B cell (primary cell): ENCODE measurements at regions not wholly inside any gene's neighbourhood (a gene's known extent, or its start where the extent isn't known, plus 50 kb on each side); places are given as distances from the start of the nearest gene placed in this dataset.

Experiments used
- ATAC-seq: fragments of 200-7000 bp; cut with Tn5 transposase; one replicate; pipeline ENCODE4 v1.10.0; 2021; ENCODE audit warnings: low read depth, mild to moderate bottlenecking, moderate number of reproducible peaks, moderate library complexity
- CTCF ChIA-PET: fragments of 350-600 bp; sonication (Branson Sonifier 250); formaldehyde crosslinking; loops from one replicate; lab custom pipeline; 2021; ENCODE audit warnings: antibody characterized with exemption, inconsistent platforms; lab: Charles Lee
- POLR2A ChIA-PET: fragments of 350-600 bp; sonication (Branson Sonifier 250); formaldehyde crosslinking; loops from one replicate; lab custom pipeline; 2021; ENCODE audit warnings: antibody characterized with exemption; lab: Charles Lee
- DNase-seq: peaks from one replicate; pipeline ENCODE4 v3.0.0; 2013
- H2AFZ ChIP-seq: 2 replicates; pipeline ENCODE4 v1.6.1; 2012; ENCODE audit warnings: mild to moderate bottlenecking, low read depth, low read length; ENCODE audit not compliant: insufficient read depth, poor library complexity, severe bottlenecking
- H3K27ac ChIP-seq, 2 donors: 1 replicate in 1 of 2; 2 replicates in 1 of 2; pipeline ENCODE4 v1.5.1; 2012 to 2013; ENCODE audit warnings: low read length in 2 of 2, mild to moderate bottlenecking in 2 of 2, moderate library complexity in 1 of 2
- H3K27me3 ChIP-seq, 4 experiments: fragments of 200-600 bp in 1 of 4; sonication (generic) in 1 of 4; replicated peaks in 1 of 4; 1 replicate in 2 of 4; 2 replicates in 2 of 4; pipeline versions ENCODE4 v1.6.1 to v1.7.0; 2013 to 2016; ENCODE audit warnings: low read length in 3 of 4, mild to moderate bottlenecking in 2 of 4, mixed read lengths in 1 of 4, moderate library complexity in 1 of 4; ENCODE audit not compliant: insufficient read depth in 4 of 4, control insufficient read depth in 3 of 4; ENCODE audit errors: control extremely low read depth in 1 of 4
- H3K36me3 ChIP-seq, 2 experiments: replicated peaks in 1 of 2; 1 replicate in 1 of 2; 2 replicates in 1 of 2; pipeline versions ENCODE4 v1.6.1 to v1.7.1; 2013; ENCODE audit warnings: low read length in 1 of 2; ENCODE audit not compliant: insufficient read depth in 2 of 2, control insufficient read depth in 1 of 2; ENCODE audit errors: control extremely low read depth in 1 of 2, extremely low read depth in 1 of 2
- H3K4me1 ChIP-seq, 2 donors: fragments of 200-600 bp in 1 of 2; sonication (generic) in 1 of 2; 1 replicate in 1 of 2; 2 replicates in 1 of 2; pipeline versions ENCODE4 v1.5.1 to v1.6.1; 2013 to 2017; ENCODE audit warnings: low read length in 2 of 2; ENCODE audit not compliant: control insufficient read depth in 2 of 2, insufficient read depth in 2 of 2
- H3K4me2 ChIP-seq: replicated peaks from 2 replicates; pipeline ENCODE3; 2012; ENCODE audit warnings: mild to moderate bottlenecking, low read depth, low read length; ENCODE audit not compliant: poor library complexity, severe bottlenecking
- H3K4me3 ChIP-seq, 5 experiments: fragments of 200-600 bp in 1 of 5; sonication (generic) in 1 of 5; 1 replicate in 3 of 5; 2 replicates in 2 of 5; pipeline versions ENCODE4 v1.5.1 to v1.7.0; 2011 to 2016; ENCODE audit warnings: low read length in 4 of 5, mild to moderate bottlenecking in 4 of 5, low read depth in 2 of 5, control low read depth in 1 of 5, moderate library complexity in 1 of 5; ENCODE audit not compliant: insufficient read depth in 1 of 5; ENCODE audit errors: control extremely low read depth in 1 of 5, extremely low read depth in 1 of 5
- H3K79me2 ChIP-seq: fragments of 200-600 bp; sonication (generic); one replicate; pipeline ENCODE4 v1.6.0; 2016; ENCODE audit warnings: low read length; ENCODE audit not compliant: control insufficient read depth, insufficient read depth
- H3K9ac ChIP-seq: fragments of 200-600 bp; sonication (generic); 2 replicates; pipeline ENCODE4 v1.6.1; 2017; ENCODE audit warnings: mild to moderate bottlenecking, low read length, moderate library complexity
- H3K9me3 ChIP-seq, 3 donors: one replicate each; pipeline versions ENCODE4 v1.6.1 to v1.7.1; 2013; ENCODE audit warnings: low read length in 2 of 3; ENCODE audit not compliant: control insufficient read depth in 2 of 3, insufficient read depth in 1 of 3; ENCODE audit errors: control extremely low read depth in 1 of 3
- H4K20me1 ChIP-seq: 2 replicates; pipeline ENCODE4 v1.6.0; 2012; ENCODE audit warnings: mild to moderate bottlenecking, low read length; ENCODE audit not compliant: insufficient read depth, control insufficient read depth, poor library complexity, severe bottlenecking
- H3K27ac Mint-ChIP-seq: one replicate; pipeline ENCODE4 v1.8.0; 2021; ENCODE audit warnings: mixed read lengths
- H3K27me3 Mint-ChIP-seq: one replicate; pipeline ENCODE4 v1.8.0; 2021; ENCODE audit warnings: mixed read lengths
- H3K4me1 Mint-ChIP-seq: one replicate; pipeline ENCODE4 v1.8.0; 2021; ENCODE audit warnings: mixed read lengths
- H3K4me3 Mint-ChIP-seq: one replicate; pipeline ENCODE4 v1.8.0; 2021; ENCODE audit warnings: mixed read lengths
- H3K9me3 Mint-ChIP-seq: one replicate; pipeline ENCODE4 v1.8.0; 2022; ENCODE audit warnings: mixed read lengths; ENCODE audit not compliant: insufficient read depth
- EZH2 ChIP-seq: IDR thresholded peaks from 2 replicates; pipeline ENCODE4 v1.6.1; 2012; ENCODE audit warnings: borderline replicate concordance, low read depth, mild to moderate bottlenecking, moderate library complexity, low read length; ENCODE audit not compliant: insufficient read depth, poor library complexity, severe bottlenecking
- WGBS: methylation state at CpG from one replicate; pipeline ENCODE4 v1.1.5; 2013; ENCODE audit warnings: missing lambda C conversion rate; ENCODE audit not compliant: insufficient coverage; 5-methylcytosine and 5-hydroxymethylcytosine counted together
- intact Hi-C: fragments of 100-400 bp; cut with micrococcal nuclease; formaldehyde crosslinking; loops from one replicate; pipeline ENCODE4 v1.10.0; 2022
- TF ChIP-seq, protein P1 (sequence below): fragments of 200-600 bp; IDR thresholded peaks from one replicate; pipeline ENCODE4 v1.8.0; 2022; ENCODE audit warnings: antibody characterized with exemption, mild to moderate bottlenecking

- DNase-seq (no peak), ATAC-seq (no peak)
- TF ChIP-seq, protein P1, sequence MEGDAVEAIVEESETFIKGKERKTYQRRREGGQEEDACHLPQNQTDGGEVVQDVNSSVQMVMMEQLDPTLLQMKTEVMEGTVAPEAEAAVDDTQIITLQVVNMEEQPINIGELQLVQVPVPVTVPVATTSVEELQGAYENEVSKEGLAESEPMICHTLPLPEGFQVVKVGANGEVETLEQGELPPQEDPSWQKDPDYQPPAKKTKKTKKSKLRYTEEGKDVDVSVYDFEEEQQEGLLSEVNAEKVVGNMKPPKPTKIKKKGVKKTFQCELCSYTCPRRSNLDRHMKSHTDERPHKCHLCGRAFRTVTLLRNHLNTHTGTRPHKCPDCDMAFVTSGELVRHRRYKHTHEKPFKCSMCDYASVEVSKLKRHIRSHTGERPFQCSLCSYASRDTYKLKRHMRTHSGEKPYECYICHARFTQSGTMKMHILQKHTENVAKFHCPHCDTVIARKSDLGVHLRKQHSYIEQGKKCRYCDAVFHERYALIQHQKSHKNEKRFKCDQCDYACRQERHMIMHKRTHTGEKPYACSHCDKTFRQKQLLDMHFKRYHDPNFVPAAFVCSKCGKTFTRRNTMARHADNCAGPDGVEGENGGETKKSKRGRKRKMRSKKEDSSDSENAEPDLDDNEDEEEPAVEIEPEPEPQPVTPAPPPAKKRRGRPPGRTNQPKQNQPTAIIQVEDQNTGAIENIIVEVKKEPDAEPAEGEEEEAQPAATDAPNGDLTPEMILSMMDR, result no peak
- POLR2A ChIA-PET, result no interaction called here
- H3K9ac ChIP-seq, result no peak overlapping the region
- no peaks in the 10 kb centered on the region for H3K9me3 ChIP-seq
- no peak overlapping the region for H3K4me3 Mint-ChIP-seq
- no peak overlapping the region for H2AFZ ChIP-seq
- H3K27ac ChIP-seq, result no peak overlapping the region
- no peak overlapping the region for H3K4me3 ChIP-seq
- no peak overlapping the region for H3K4me2 ChIP-seq
- no peaks in the 10 kb centered on the region for H3K27me3 Mint-ChIP-seq
- H3K36me3 ChIP-seq, result no peaks in the 10 kb centered on the region
- H3K4me1 Mint-ChIP-seq, result no peaks in the 10 kb centered on the region
- no peaks in the 10 kb centered on the region for H3K27me3 ChIP-seq
- CTCF ChIA-PET, result no interaction called here
- H3K79me2 ChIP-seq, result no peaks in the 10 kb centered on the region
- H4K20me1 ChIP-seq, result no peaks in the 10 kb centered on the region
- WGBS, result no CpG with 5 or more reads among the region's 1 CpG
- intact Hi-C loops, result loop anchor here (1.0 kb wide), 1 partner anchor 25 kb away; no protein-coding TSS in a partner anchor
- H3K27ac Mint-ChIP-seq, result no peak overlapping the region
- H3K4me1 ChIP-seq, result no peaks in the 10 kb centered on the region
- H3K9me3 Mint-ChIP-seq, result no peaks in the 10 kb centered on the region
These were observed 1596.3 kb downstream of the PCDH9 start for GRCh38 chr13:65633806-65634205.

- Mint-ChIP-seq H3K27ac (no peak overlapping the region), H3K27me3 (no peaks in the 10 kb centered on the region), H3K9me3 (no peaks in the 10 kb centered on the region), H3K4me3 (no peak overlapping the region), H3K4me1 (no peaks in the 10 kb centered on the region)
- Histone ChIP-seq H2AFZ (no peak overlapping the region), H3K9me3 (no peaks in the 10 kb centered on the region), H3K79me2 (no peaks in the 10 kb centered on the region), H3K27me3 (no peaks in the 10 kb centered on the region), H3K27ac (no peak overlapping the region), H3K4me2 (no peak overlapping the region), H3K4me3 (no peak overlapping the region), H4K20me1 (no peaks in the 10 kb centered on the region), H3K9ac (no peak overlapping the region), H3K4me1 (no peaks in the 10 kb centered on the region), H3K36me3 (no peaks in the 10 kb centered on the region)
- DNase-seq (no peak), ATAC-seq (no peak)
- ChIA-PET POLR2A (no interaction called here), CTCF (no interaction called here)
- no peak for TF ChIP-seq EZH2
- TF ChIP-seq, protein P1, result no peak
- WGBS, result no CpG with 5 or more reads among the region's 2 CpGs
- intact Hi-C loops, result no loop called here
These were observed 1599.1 kb downstream of the PCDH9 start for GRCh38 chr13:65631078-65631477.
